ENCODE measurements at regions not wholly inside any gene's neighbourhood (a gene's known extent, or its start where the extent isn't known, plus 50 kb on each side); places are given as distances from the start of the nearest gene placed in this dataset.

DNA sequence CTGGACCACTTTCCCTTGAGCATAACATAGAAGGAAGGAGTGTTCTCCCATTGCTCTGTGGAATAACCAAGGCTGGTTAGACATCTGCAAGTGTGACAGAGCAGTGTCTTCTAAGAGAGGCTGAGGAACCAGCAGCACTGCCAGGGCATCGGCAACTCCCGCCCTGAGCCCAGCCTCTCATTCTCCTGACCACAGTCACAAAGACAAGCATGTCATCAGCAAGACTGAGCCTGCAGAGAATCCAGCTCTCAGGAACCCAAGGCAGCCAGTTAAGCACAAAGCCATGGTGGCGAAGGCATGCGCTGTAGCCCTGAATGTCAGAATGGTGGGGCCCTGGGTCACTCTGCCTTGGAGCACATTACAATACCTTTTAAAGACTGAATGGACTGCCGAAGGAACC, 253.9 kb downstream of the AGTPBP1 start:
- H3K9me3 ChIP-seq (ENCODE audit: low read depth, low read length, poor library complexity, severe bottlenecking): no peaks in the 10 kb centered on the region
- no peak for DNase-seq (ENCODE audit: low spot score)
- CTCF ChIA-PET: no interaction called here
- H3K27me3 ChIP-seq (replicated peaks; ENCODE audit: insufficient read depth, low read depth, low read length, poor library complexity): peaks cover 28% of the 10 kb centered on the region
- H3K4me3 ChIP-seq (ENCODE audit: low read depth, low read length, poor library complexity, severe bottlenecking): no peak overlapping the region
- POLR2A ChIA-PET (ENCODE audit: low non-redundant PET): no interaction called here
- H3K36me3 ChIP-seq (ENCODE audit: insufficient read depth, low read length, poor library complexity, severe bottlenecking): no peaks in the 10 kb centered on the region
- no peak overlapping the region for H3K27ac ChIP-seq (ENCODE audit: low read depth, low read length, poor library complexity, severe bottlenecking)
- TF ChIP-seq CTCF (conservative IDR thresholded peaks at IDR 0.05; ENCODE audit: low read depth, low read length) (no peak), EZH2 (IDR thresholded peaks at IDR 0.05; ENCODE audit: borderline replicate concordance, low read depth, low read length, poor library complexity, severe bottlenecking) (no peak)
- no TSS peak for BruUV-seq (replicated peaks)
- intact Hi-C loops (cut with micrococcal nuclease; ENCODE audit: unreplicated experiment): no loop called here
- H3K4me1 ChIP-seq (ENCODE audit: insufficient read depth, low read length, poor library complexity, severe bottlenecking): no peaks in the 10 kb centered on the region

DNA sequence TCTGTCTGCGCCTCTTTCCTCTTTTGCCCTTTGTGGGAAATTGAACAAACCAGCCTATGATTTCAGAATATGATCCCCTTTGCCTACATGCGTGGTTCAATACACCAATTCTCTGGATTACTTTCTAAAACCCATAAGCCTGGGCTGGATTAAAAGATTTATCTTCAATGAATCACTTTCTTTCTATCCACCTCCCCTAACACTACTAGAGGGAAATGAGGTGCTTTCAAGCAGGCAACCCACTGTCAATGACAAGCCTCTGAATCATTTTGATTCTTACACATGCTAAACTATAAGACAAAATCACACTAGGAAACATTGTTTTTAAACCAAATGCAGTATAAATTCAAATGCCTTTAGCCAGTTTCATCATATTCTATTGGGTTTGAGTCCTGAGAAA, 257.5 kb downstream of the AGTPBP1 start:
- Histone ChIP-seq H3K9me3 (ENCODE audit: low read depth, low read length, poor library complexity, severe bottlenecking) (no peaks in the 10 kb centered on the region), H3K36me3 (ENCODE audit: insufficient read depth, low read length, poor library complexity, severe bottlenecking) (no peaks in the 10 kb centered on the region), H3K27me3 (replicated peaks; ENCODE audit: insufficient read depth, low read depth, low read length, poor library complexity) (peaks cover 48% of the 10 kb centered on the region), H3K27ac (ENCODE audit: low read depth, low read length, poor library complexity, severe bottlenecking) (no peak overlapping the region), H3K4me1 (ENCODE audit: insufficient read depth, low read length, poor library complexity, severe bottlenecking) (no peaks in the 10 kb centered on the region), H3K4me3 (ENCODE audit: low read depth, low read length, poor library complexity, severe bottlenecking) (no peak overlapping the region)
- no TSS peak for BruUV-seq (replicated peaks)
- ChIA-PET POLR2A (ENCODE audit: low non-redundant PET) (interaction anchor here (0.7 kb wide), 1 partner anchor 162 kb away, joined by 3 read pairs; no protein-coding TSS in a partner anchor), CTCF (no interaction called here)
- DNase-seq (ENCODE audit: low spot score): no peak
- intact Hi-C loops (cut with micrococcal nuclease; ENCODE audit: unreplicated experiment): no loop called here
- TF ChIP-seq CTCF (conservative IDR thresholded peaks at IDR 0.05; ENCODE audit: low read depth, low read length) (no peak), EZH2 (IDR thresholded peaks at IDR 0.05; ENCODE audit: borderline replicate concordance, low read depth, low read length, poor library complexity, severe bottlenecking) (no peak)

- CTCF ChIA-PET: no interaction called here
- no peak overlapping the region for H3K27ac ChIP-seq (ENCODE audit: low read depth, low read length, poor library complexity, severe bottlenecking)
- no peaks in the 10 kb centered on the region for H3K4me1 ChIP-seq (ENCODE audit: insufficient read depth, low read length, poor library complexity, severe bottlenecking)
- peaks cover 52% of the 10 kb centered on the region for H3K27me3 ChIP-seq (replicated peaks; ENCODE audit: insufficient read depth, low read depth, low read length, poor library complexity)
- TF ChIP-seq EZH2 (IDR thresholded peaks at IDR 0.05; ENCODE audit: borderline replicate concordance, low read depth, low read length, poor library complexity, severe bottlenecking): no peak
- no peak for TF ChIP-seq CTCF (conservative IDR thresholded peaks at IDR 0.05; ENCODE audit: low read depth, low read length)
- intact Hi-C loops (cut with micrococcal nuclease; ENCODE audit: unreplicated experiment): no loop called here
- no peak for DNase-seq (ENCODE audit: low spot score)
- POLR2A ChIA-PET (ENCODE audit: low non-redundant PET): no interaction called here
- BruUV-seq (replicated peaks): no TSS peak
- no peaks in the 10 kb centered on the region for H3K36me3 ChIP-seq (ENCODE audit: insufficient read depth, low read length, poor library complexity, severe bottlenecking)
- H3K4me3 ChIP-seq (ENCODE audit: low read depth, low read length, poor library complexity, severe bottlenecking): no peak overlapping the region
- no peaks in the 10 kb centered on the region for H3K9me3 ChIP-seq (ENCODE audit: low read depth, low read length, poor library complexity, severe bottlenecking)
Measured at GRCh38 chr9:85483208-85483607, 258.5 kb downstream of the AGTPBP1 start.
